NOMO-1 (cell line): ENCODE measurements at regions not wholly inside any gene's neighbourhood (a gene's known extent, or its start where the extent isn't known, plus 50 kb on each side); places are given as distances from the start of the nearest gene placed in this dataset.

Experiments used
- DNase-seq, 2 experiments: peaks; one replicate each; lab custom pipeline; 2025; ENCODE audit not compliant: unreplicated experiment in 2 of 2; lab: John Stamatoyannopoulos, UW

DNA sequence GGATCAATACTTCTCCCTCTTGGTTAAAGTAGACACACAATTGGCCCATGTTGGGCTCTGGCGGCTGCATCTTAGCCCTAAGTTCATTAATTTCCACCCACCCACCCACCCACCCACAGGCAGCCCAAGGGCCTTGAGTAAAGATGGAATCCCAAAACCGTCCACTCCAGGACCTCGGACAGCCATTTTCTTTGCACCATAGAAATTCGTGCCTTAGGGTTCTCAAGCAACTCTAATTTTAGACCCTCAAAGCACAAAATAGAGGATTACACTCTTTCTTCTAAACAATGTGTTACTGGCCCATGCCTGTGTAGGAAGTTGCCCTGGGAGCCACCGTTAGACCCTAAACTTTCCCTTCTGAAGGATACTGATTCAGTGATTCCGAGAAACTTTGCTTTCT lies 568.5 kb downstream of the IRX1 start:
- no peak for DNase-seq

DNA sequence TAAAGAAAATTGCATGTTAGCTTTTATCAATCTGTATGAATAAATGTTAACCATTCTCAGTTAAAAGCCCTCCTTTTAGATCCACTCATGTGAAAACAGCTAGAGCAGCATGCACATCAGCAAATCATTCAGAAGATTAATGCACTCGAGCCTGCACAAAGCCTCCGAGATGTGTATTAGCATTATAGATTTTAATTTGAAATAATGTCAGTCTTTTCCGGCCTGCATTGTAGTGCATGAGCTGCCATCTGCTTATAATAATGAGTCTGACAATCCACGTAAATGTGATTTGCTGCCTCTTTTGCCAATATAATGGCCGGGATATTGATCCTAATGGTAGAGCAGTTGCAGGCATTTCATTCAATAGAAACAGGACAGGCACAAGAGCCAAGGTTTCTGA lies 585.1 kb downstream of the IRX1 start:
- DNase-seq: no peak

DNA sequence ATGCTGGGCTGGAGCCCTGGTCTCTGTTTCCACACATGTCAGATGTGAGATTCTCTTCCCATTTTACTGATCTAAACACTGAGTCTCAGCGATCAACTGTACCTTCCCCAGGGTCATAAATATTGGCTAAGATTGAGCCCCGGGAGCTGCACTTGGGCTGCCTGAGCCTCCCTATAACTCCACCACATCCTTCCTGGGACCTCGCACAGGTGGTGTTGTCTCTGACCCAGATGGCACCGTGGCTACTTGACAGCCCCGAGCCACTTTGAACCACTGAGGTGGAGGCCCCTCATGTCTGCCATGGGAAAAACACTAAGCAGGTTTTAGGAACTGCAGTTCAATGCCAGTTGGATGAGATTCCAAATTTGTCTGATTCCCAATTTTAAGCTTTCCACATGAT lies 586.5 kb downstream of the IRX1 start:
- DNase-seq: no peak

DNA sequence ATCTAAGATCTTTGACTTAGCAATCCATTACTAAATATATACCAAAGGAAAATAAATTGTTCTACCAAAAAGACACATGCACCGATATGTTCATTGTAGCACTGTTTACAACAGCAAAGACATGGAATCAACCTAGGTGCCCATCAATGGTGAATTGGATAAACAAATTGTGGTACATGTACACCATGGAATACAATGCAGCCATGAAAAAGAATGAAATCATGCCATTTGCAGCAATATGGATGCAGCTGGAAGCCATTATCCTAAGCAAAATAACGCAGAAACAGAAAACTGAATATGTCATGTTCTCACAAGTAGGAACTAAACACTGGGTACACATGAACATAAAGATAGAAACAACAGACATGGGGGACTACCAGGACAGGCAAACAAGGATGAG lies 589.5 kb downstream of the IRX1 start:
- no peak for DNase-seq

DNA sequence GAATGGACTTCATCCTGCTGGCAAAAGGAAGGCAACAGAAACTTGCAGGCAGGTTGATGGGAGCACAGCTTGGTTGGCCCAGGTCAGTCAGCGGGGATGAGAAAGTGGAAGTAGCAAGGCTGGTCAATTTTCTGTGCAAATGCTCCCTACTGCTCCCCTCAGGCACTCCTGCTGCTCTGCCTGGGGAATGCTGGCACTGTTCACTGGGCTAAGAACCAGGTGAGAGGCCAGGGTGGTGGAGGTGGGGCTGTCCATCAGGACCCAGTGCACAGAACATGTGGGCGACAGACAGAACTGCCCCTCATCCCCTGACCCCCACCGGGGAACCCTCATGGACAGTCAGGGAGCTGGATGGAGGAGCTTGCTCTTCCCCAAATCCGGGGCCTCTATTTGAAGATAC lies 593.1 kb downstream of the IRX1 start:
- no peak for DNase-seq

DNA sequence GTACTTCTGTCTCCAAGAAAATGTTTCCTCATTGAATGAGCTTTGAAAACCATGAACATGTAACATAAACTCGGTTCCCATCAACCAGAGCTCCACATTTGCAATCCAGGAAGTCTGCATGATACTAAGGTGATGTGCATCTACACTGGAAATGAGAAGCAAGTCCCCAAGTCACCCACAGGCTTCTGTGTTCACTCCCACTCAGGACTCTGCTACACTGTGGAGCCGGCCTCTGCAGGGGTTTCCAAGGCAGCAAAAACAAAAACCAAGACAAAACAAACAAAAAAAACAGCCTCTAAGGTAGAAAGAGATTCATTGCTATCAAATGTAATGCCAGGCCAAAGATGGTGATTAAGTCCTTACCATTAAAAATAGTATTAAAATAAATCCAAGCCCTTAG lies 593.7 kb downstream of the IRX1 start:
- peak; percentile 53 to 91 for DNase-seq

DNA sequence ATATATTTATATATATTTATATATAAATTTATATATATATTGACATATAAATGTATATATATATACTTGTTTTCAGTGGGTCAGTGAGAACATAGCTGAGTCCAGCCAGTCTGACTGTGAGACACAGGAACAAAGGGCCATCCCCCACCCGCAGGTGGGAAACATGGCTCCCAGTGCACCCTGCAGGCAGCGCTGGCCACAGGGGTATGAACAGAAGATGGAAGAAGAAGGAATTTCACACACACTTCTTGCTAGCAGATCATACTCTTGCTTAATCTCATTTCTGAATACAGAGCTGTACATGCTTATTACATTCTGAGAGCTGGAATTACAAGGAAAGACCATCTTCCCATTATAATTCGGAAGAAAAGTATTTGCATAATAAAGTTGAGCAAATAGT lies 595.4 kb downstream of the IRX1 start:
- peak; percentile 28 to 57 for DNase-seq

DNA sequence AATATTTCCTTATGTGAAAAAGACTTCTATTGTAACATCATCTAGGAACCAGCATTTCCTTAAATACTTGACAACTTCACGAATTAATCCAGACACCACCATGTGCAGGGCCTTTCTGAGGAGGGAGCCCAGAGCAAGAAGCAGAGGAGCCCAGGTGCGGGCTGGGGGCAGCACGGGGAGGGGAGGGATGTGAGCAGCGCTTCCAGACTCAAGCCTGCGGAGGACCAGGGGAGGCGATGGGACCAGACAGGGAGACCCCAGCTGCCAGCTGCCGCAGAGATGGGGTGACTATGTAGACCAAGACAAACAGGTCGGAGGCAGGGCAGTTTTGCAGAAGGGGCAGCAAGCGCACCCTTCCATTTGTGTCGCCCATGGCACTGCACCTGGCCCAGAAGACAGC lies 596.1 kb downstream of the IRX1 start:
- peak in 1 of 2 experiments; percentile 51 for DNase-seq

DNA sequence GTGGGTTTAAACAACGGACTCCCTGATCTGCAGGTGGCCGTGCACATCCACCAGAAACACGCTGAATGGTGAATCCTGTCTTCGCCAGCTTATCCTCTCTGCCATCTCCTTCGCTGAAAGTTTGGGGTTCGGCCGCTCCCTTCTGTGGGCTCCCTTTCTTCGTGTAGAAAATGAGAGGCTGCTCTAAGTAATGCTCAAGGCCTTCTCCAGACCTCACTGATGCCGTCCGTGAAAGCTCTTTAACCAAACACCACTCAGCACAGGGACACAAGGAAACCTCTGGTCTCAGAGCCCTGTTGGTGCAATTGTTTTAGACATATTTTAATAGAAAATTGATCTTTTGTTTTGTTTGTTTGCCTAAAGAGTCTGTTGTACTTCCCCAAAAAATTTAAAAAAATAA lies 596.5 kb downstream of the IRX1 start:
- no peak for DNase-seq

DNA sequence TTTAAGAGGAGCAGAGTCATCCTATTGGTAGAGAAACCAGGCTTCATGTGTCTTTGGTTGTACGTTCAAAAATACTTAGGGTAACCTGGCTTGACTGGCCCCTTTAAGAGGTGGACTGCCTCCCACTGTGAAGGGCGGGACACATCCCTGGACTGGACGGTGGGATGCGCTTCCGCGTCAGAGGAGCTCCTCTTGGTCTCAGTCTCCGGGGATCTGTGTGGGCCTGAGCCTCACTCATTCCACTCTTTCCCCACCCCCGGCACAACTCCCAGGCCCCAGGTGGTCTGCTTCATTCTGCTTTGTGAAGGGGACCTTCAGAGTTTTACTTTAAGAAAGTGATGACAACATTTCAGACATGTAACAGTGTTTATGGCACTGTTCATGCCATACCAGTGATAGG lies 601.1 kb downstream of the IRX1 start:
- DNase-seq: no peak

DNA sequence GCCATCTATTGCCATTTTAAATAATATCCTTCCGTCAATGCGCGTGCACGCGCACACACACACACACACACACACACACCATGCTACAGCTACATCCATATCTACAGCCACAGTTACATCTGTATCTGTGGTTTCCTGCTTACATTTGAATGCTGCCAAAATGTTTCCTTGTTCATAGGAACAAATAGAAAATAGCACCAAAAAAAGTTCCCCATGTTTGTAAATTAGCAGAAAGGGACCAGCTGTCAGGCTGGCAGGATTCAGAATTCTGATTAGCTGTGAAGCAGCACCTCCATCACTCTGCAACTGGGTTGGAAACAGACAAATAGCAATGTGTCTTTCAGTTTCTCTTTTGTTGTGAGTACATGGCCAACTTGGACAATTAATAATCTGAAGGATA lies 601.5 kb downstream of the IRX1 start:
- no peak for DNase-seq

DNA sequence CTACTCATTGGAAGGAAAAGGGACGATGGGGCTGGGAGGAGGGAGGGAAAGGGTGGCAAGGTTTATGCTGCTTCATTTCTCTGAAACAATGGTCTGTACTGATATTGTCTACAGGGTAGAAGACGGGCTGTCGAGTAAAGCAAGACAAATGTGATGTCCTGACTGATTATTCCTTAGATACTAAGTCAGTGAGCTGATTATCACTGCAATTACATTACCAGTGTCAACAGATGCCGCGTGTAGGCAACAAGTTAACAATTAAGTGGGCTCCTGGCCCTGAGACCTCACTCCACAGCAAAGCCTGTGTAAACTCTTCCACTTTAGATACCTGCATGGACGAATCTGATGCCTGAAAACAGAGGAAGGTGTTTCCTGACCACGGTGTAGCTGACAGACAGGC lies 602.8 kb downstream of the IRX1 start:
- DNase-seq: no peak

DNA sequence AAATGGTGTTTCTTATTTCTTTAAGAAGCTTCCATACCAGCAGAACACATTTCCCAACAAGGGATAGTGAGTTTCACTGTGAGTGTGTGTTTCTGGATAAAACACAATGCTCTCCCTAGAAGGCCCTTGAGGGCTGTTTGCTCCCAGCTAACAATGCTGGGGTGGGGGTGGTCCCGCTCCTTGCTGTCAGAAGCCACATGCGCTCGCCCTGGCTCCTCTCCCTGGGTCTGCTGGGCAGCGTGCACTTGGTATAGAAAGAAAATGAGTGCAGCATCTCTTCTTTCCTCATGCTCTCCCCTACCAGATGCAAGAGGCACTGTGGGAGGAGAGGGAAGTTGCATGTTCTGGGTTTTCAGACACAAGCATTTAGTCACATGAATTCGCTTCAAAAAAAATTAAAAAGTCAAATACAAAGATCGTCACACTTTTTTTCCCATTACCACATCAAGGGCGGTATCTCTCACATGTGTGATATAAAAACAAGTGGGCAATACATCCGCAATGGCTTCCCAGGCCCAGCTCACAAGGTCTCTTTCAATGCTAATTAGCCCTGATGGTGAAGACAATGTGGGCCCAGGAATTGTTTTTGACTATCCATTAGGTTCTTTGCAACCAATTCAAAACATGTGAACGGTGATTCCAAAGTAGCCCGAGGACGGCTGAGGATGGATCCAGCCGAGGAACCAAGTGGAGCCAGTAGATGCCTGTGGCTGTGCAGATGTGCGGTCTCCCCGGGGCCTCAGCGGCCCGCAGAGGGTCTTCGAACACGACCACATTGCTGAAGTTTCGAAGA lies 603.6 kb downstream of the IRX1 start:
- DNase-seq: no peak

DNA sequence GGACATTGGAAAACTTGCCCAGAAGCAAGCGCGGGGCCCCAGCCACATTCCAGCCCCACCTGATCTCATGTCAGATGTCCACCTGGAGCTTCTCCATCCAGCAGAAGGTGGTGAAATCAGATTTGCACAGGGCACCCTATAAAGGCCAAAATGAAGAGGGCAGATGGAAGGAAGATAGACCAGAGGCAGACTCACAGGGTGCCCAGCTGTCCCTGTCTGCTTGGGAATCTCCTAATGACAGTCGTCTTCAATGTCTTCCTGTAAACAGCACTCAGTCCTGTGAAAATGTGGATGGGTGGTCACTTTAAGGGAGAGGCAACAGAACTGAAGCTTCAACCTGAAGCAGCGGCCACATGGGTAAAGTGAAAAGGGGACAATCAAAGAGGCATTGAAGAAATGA lies 607.5 kb downstream of the IRX1 start:
- DNase-seq: no peak

DNA sequence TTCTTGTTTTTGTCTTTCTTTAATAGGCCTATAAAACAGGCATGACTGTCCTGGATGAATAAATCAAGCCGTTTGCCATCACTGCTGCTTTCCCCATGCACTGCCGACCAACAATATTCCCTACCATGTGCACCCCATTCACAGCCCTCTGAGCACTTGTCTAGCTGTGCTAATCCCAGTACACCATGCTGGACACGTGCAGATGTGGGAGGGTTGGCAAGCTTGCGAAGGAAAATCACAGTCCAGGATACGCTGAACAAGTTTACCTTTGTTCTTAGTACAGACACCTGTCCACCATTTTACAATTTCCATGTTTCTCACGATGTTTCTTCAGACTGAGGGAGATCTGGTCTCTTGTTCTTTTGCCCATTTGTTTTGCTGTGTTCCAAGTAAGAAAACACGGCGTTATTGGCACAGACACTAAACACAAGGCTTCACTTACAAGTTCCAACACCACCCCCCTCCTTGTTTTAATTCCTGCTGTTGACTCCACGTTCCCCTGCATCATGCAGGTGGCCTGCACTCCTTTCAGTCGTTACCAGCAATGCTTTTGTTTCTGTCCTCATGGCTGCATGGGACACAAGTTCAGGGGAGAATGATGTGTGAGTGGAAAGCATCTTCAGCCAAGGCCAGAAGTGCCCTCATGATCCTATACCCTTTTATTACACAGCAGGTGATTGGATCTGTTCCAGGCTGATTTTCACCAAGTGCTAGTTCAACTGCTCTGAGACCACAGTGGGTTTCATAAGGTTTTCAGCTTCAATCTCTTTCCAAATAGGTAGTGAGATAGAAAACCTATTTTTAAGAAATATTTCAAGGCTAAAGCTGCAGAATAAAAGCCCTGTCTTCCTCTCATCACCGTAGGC lies 608.9 kb downstream of the IRX1 start:
- no peak for DNase-seq

DNA sequence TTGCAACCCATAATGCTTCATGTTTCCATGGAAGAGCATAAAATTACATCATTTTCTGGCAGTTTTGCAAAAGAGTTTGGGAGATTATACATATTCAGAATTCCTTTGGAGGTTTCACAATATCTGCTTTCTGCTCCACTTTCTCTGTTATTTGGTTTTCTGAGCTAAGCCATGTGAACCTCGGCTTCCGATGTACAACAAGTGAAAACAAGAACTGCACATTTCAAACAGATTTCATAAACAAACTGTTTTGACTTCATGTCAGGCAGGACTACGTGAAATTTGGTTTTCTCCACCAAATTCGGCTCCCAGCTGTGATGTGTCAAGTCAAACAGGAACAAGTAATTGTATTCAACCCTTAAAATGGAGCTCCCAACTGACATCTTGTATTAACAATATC lies 609.8 kb downstream of the IRX1 start:
- DNase-seq: no peak

DNA sequence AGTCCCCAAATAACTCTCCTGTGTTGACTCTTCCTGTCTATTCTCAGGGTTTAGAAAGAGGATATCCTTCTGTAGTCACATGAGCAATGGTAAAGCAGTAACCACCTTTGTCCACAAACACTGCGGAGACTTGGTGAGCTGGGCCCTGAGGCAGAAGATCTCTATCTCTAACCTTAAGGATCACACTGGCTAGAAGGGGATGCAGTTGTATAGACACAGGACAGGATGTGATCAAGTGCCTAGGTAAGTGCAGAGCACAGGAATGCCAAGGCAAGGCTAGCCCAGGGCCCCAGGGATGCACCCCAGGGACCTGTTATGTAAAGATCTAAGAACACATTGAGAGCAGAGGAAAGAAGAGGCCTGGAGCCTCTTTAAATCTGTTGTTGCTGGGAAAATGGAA lies 610.5 kb downstream of the IRX1 start:
- no peak for DNase-seq

DNA sequence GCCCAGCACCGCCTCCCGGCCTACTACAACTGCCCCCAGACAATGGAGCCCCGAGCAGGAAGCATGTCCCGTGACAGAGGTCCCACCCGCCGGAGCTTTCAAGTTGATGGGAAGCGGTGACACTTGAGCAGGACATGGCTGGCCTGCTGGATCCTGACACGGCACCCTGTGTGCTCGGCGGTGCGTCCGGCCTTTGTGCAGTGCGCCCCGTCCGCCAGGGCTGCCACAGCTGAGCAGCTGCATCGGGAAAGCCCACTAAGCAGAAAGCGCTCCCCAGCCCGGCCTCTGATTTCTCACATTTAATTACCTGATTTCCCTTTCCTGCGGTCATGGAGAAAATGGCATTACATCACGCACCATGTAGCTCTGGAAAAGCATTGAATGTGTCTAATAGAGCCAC lies 611.9 kb downstream of the IRX1 start:
- no peak for DNase-seq

DNA sequence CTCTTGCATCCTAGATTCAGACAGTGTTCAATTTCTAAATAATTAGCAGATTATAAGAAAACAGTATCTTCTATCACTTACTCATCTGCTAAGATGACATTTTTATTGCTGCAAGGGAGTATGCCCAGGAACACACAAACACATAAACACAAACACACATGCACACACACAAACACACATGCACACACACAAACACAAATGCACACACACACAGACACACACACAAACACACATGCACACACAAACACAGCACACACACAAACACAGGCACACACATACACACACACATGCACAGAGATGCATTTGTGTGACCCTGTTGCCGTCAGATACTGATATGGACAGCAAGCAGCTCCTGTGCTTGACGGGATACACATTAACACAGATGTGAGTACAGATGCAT lies 612.9 kb downstream of the IRX1 start:
- no peak for DNase-seq

DNA sequence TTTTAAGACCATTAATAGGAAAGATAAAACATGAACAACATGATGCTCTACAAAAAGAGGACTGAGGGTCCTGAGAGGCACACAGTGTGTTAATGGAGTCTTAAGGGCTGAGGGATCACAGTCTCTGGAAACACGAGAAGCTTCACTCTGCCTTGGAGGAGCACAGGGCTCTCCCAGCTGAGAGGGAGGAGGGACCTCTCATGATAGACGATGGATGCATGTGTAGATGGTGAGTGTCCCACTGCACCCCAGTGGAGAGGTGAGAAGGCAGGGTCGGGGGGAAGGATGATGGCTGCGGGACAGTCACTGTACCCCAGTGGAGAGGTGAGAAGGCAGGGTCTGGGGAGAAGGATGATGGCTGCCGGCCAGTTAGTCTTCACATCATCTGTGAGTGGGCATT lies 613.4 kb downstream of the IRX1 start:
- no peak for DNase-seq

DNA sequence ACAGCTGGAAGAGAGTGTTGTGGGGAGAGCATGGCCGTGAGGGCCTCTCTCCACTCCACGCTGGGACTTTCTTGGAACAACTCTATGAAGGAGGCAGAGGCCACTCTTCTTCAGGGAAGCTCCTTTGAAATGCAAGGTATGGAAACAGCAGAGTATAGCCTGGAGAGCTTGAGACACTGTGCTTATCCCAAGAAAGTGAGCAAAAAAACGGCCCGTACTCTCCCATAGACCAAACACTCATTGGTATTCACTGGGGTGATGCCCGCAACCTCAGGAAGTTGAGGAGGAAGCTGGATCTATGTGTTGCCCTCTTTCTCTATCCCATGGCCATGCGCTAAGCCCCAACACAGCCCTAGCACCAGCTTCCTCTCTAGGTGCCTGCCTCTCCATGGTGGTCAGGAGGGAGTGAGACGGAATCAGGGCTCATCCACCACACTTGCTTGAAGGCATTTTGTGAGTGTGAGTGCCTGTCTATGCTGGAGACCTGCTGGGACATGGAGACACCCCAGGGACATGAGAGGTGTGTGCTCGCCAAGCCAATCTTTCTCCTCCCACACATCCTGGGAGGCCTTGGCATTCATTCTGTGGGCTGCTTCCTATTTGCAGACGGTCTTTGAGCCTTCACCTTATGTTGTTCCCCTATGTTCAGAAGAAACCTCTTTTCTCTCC lies 616.6 kb downstream of the IRX1 start:
- no peak for DNase-seq
